ENCODE measurements at regions not wholly inside any gene's neighbourhood (a gene's known extent, or its start where the extent isn't known, plus 50 kb on each side); places are given as distances from the start of the nearest gene placed in this dataset.

GRCh38 chr13:63554157-63554556 lies 2138.5 kb upstream of the PCDH20 start:
- Histone ChIP-seq H3K36me3 (ENCODE audit: control insufficient read depth, insufficient read depth, low read length) (no peaks in the 10 kb centered on the region), H3K27ac (no peak overlapping the region), H3K4me2 (ENCODE audit: low read length) (no peak overlapping the region), H2AFZ (no peak overlapping the region), H3K4me3 (ENCODE audit: low read depth, low read length) (no peak overlapping the region), H3K9ac (no peak overlapping the region), H3K79me2 (no peaks in the 10 kb centered on the region), H3K4me1 (no peaks in the 10 kb centered on the region), H3K27me3 (ENCODE audit: control insufficient read depth, insufficient read depth, low read length) (no peaks in the 10 kb centered on the region), H3K9me3 (ENCODE audit: control insufficient read depth, low read length) (no peaks in the 10 kb centered on the region)
- TF ChIP-seq CTCF (IDR thresholded peaks at IDR 0.05), result no peak

- Histone ChIP-seq H3K4me2 (ENCODE audit: low read length) (no peak overlapping the region), H2AFZ (no peak overlapping the region), H3K27me3 (ENCODE audit: control insufficient read depth, insufficient read depth, low read length) (no peaks in the 10 kb centered on the region), H3K4me1 (no peaks in the 10 kb centered on the region), H3K27ac (no peak overlapping the region), H3K9ac (no peak overlapping the region), H3K79me2 (no peaks in the 10 kb centered on the region), H3K4me3 (ENCODE audit: low read depth, low read length) (no peak overlapping the region), H3K9me3 (ENCODE audit: control insufficient read depth, low read length) (no peaks in the 10 kb centered on the region), H3K36me3 (ENCODE audit: control insufficient read depth, insufficient read depth, low read length) (no peaks in the 10 kb centered on the region)
- TF ChIP-seq CTCF (IDR thresholded peaks at IDR 0.05), result no peak
These were observed 2136.1 kb upstream of the PCDH20 start for GRCh38 chr13:63551731-63552130.

- Histone ChIP-seq H3K4me3 (ENCODE audit: low read depth, low read length) (no peak overlapping the region), H3K27ac (no peak overlapping the region), H3K4me1 (no peaks in the 10 kb centered on the region), H3K27me3 (ENCODE audit: control insufficient read depth, insufficient read depth, low read length) (no peaks in the 10 kb centered on the region), H2AFZ (no peak overlapping the region), H3K79me2 (no peaks in the 10 kb centered on the region), H3K36me3 (ENCODE audit: control insufficient read depth, insufficient read depth, low read length) (no peaks in the 10 kb centered on the region), H3K9ac (no peak overlapping the region), H3K9me3 (ENCODE audit: control insufficient read depth, low read length) (no peaks in the 10 kb centered on the region), H3K4me2 (ENCODE audit: low read length) (no peak overlapping the region)
- TF ChIP-seq CTCF (IDR thresholded peaks at IDR 0.05), result no peak
These were observed 2130.9 kb upstream of the PCDH20 start for GRCh38 chr13:63546524-63546923.

GRCh38 chr13:63542770-63543169 lies 2127.1 kb upstream of the PCDH20 start:
- no peak for TF ChIP-seq CTCF (IDR thresholded peaks at IDR 0.05)
- no peaks in the 10 kb centered on the region for H3K4me1 ChIP-seq
- H3K9ac ChIP-seq, result no peak overlapping the region
- no peak overlapping the region for H3K27ac ChIP-seq
- no peaks in the 10 kb centered on the region for H3K36me3 ChIP-seq (ENCODE audit: control insufficient read depth, insufficient read depth, low read length)
- H3K4me2 ChIP-seq (ENCODE audit: low read length), result no peak overlapping the region
- H3K9me3 ChIP-seq (ENCODE audit: control insufficient read depth, low read length), result no peaks in the 10 kb centered on the region
- H2AFZ ChIP-seq, result no peak overlapping the region
- H3K79me2 ChIP-seq, result no peaks in the 10 kb centered on the region
- no peak overlapping the region for H3K4me3 ChIP-seq (ENCODE audit: low read depth, low read length)
- H3K27me3 ChIP-seq (ENCODE audit: control insufficient read depth, insufficient read depth, low read length), result no peaks in the 10 kb centered on the region

- no peaks in the 10 kb centered on the region for H3K36me3 ChIP-seq (ENCODE audit: control insufficient read depth, insufficient read depth, low read length)
- no peak overlapping the region for H3K9ac ChIP-seq
- TF ChIP-seq CTCF (IDR thresholded peaks at IDR 0.05), result no peak
- no peaks in the 10 kb centered on the region for H3K9me3 ChIP-seq (ENCODE audit: control insufficient read depth, low read length)
- no peaks in the 10 kb centered on the region for H3K27me3 ChIP-seq (ENCODE audit: control insufficient read depth, insufficient read depth, low read length)
- no peak overlapping the region for H3K27ac ChIP-seq
- H3K79me2 ChIP-seq, result no peaks in the 10 kb centered on the region
- no peak overlapping the region for H2AFZ ChIP-seq
- no peak overlapping the region for H3K4me3 ChIP-seq (ENCODE audit: low read depth, low read length)
- H3K4me2 ChIP-seq (ENCODE audit: low read length), result no peak overlapping the region
- H3K4me1 ChIP-seq, result no peaks in the 10 kb centered on the region
These were observed 2125.7 kb upstream of the PCDH20 start for GRCh38 chr13:63541336-63541735.

Data from parathyroid adenoma (tissue), 2 donors.